ENCODE measurements at regions not wholly inside any gene's neighbourhood (a gene's known extent, or its start where the extent isn't known, plus 50 kb on each side); places are given as distances from the start of the nearest gene placed in this dataset.

DNA sequence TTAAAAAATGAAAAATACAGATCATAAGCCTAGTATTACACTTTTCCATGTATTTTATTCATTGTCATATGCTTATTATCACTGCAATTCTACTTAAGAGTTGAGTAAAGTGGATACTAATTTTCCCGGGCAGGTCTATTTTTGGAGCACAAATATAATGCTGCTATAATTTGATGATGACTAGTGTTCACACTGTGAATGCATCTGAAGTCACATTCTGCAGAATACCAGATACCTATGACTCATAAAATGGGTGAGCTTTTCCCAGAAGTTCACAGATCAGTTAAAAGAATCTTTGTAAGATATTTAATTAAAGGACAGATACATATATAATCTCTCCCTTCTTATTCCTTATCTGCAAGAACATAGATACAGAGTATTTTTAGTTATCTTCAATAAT lies 79.8 kb upstream of the MC4R start:
- Histone ChIP-seq H4K20me1 (ENCODE audit: insufficient read depth, low read length) (no peaks in the 10 kb centered on the region), H3K27ac (ENCODE audit: low read depth, low read length) (no peak overlapping the region), H3K4me2 (ENCODE audit: low read length) (no peak overlapping the region), H3K4me1 (ENCODE audit: insufficient read depth, low read length) (no peaks in the 10 kb centered on the region), H3K9me3 (ENCODE audit: insufficient read depth, low read depth, low read length) (no peaks in the 10 kb centered on the region), H3K36me3 (ENCODE audit: insufficient read depth, low read length) (no peaks in the 10 kb centered on the region), H3K79me2 (ENCODE audit: insufficient read depth, low read length) (no peaks in the 10 kb centered on the region), H3K9ac (ENCODE audit: low read length) (no peak overlapping the region), H3K4me3 (ENCODE audit: insufficient read depth, low read depth, low read length) (no peak overlapping the region), H2AFZ (ENCODE audit: low read depth, low read length) (no peak overlapping the region), H3K27me3 (ENCODE audit: insufficient read depth, low read length) (no peaks in the 10 kb centered on the region)
- TF ChIP-seq EZH2 (IDR thresholded peaks at IDR 0.05; ENCODE audit: insufficient read depth, low read length) (no peak), CTCF (IDR thresholded peaks at IDR 0.05; ENCODE audit: insufficient read depth, low read depth, low read length) (no peak)
- Mint-ChIP-seq H3K9me3 (ENCODE audit: unreplicated experiment) (peaks cover 2% of the 10 kb centered on the region), H3K36me3 (ENCODE audit: low read depth, unreplicated experiment) (no peaks in the 10 kb centered on the region), H3K4me3 (ENCODE audit: unreplicated experiment) (no peak overlapping the region), H3K4me1 (ENCODE audit: low read depth, unreplicated experiment) (peaks cover 2% of the 10 kb centered on the region), H3K27me3 (ENCODE audit: low read depth, unreplicated experiment) (no peaks in the 10 kb centered on the region), H3K27ac (ENCODE audit: unreplicated experiment) (peak overlapping the region; percentile 34)
- no peak for FAIRE-seq
- peak; percentile 74 for DNase-seq (ENCODE audit: low read depth)

- Histone ChIP-seq H3K9ac (ENCODE audit: low read length) (no peak overlapping the region), H4K20me1 (ENCODE audit: insufficient read depth, low read length) (no peaks in the 10 kb centered on the region), H3K27me3 (ENCODE audit: insufficient read depth, low read length) (no peaks in the 10 kb centered on the region), H3K9me3 (ENCODE audit: insufficient read depth, low read depth, low read length) (no peaks in the 10 kb centered on the region), H3K36me3 (ENCODE audit: insufficient read depth, low read length) (no peaks in the 10 kb centered on the region), H3K4me3 (ENCODE audit: insufficient read depth, low read depth, low read length) (no peak overlapping the region), H3K27ac (ENCODE audit: low read depth, low read length) (peak overlapping the region; percentile 58), H3K79me2 (ENCODE audit: insufficient read depth, low read length) (no peaks in the 10 kb centered on the region), H3K4me1 (ENCODE audit: insufficient read depth, low read length) (peaks cover 5% of the 10 kb centered on the region), H2AFZ (ENCODE audit: low read depth, low read length) (no peak overlapping the region), H3K4me2 (ENCODE audit: low read length) (peak overlapping the region; percentile 10)
- no peaks in the 10 kb centered on the region for H3K36me3 Mint-ChIP-seq (ENCODE audit: low read depth, unreplicated experiment)
- FAIRE-seq (peak; percentile 70), DNase-seq (ENCODE audit: low read depth) (peak; percentile 77)
- H3K9me3 Mint-ChIP-seq (ENCODE audit: unreplicated experiment), result no peaks in the 10 kb centered on the region
- TF ChIP-seq CTCF (IDR thresholded peaks at IDR 0.05; ENCODE audit: insufficient read depth, low read depth, low read length) (no peak), EZH2 (IDR thresholded peaks at IDR 0.05; ENCODE audit: insufficient read depth, low read length) (no peak)
- peaks cover 2% of the 10 kb centered on the region for H3K4me1 Mint-ChIP-seq (ENCODE audit: low read depth, unreplicated experiment)
- no peaks in the 10 kb centered on the region for H3K27me3 Mint-ChIP-seq (ENCODE audit: low read depth, unreplicated experiment)
- no peak overlapping the region for H3K4me3 Mint-ChIP-seq (ENCODE audit: unreplicated experiment)
- H3K27ac Mint-ChIP-seq (ENCODE audit: unreplicated experiment), result no peak overlapping the region
Observed at GRCh38 chr18:60466677-60467076, 94.1 kb upstream of the MC4R start.

- no peak overlapping the region for H3K4me3 Mint-ChIP-seq (ENCODE audit: unreplicated experiment)
- H4K20me1 ChIP-seq (ENCODE audit: insufficient read depth, low read length), result no peaks in the 10 kb centered on the region
- FAIRE-seq (peak; percentile 62), DNase-seq (ENCODE audit: low read depth) (no peak)
- no peaks in the 10 kb centered on the region for H3K9me3 ChIP-seq (ENCODE audit: insufficient read depth, low read depth, low read length)
- no peaks in the 10 kb centered on the region for H3K79me2 ChIP-seq (ENCODE audit: insufficient read depth, low read length)
- H3K36me3 Mint-ChIP-seq (ENCODE audit: low read depth, unreplicated experiment), result no peaks in the 10 kb centered on the region
- H3K27ac ChIP-seq (ENCODE audit: low read depth, low read length), result no peak overlapping the region
- H2AFZ ChIP-seq (ENCODE audit: low read depth, low read length), result peak overlapping the region; percentile 53
- H3K4me1 ChIP-seq (ENCODE audit: insufficient read depth, low read length), result peaks cover 9% of the 10 kb centered on the region
- H3K27ac Mint-ChIP-seq (ENCODE audit: unreplicated experiment), result no peak overlapping the region
- peak overlapping the region; percentile 10 for H3K4me2 ChIP-seq (ENCODE audit: low read length)
- no peaks in the 10 kb centered on the region for H3K9me3 Mint-ChIP-seq (ENCODE audit: unreplicated experiment)
- TF ChIP-seq EZH2 (IDR thresholded peaks at IDR 0.05; ENCODE audit: insufficient read depth, low read length) (no peak), CTCF (IDR thresholded peaks at IDR 0.05; ENCODE audit: insufficient read depth, low read depth, low read length) (no peak)
- no peaks in the 10 kb centered on the region for H3K27me3 Mint-ChIP-seq (ENCODE audit: low read depth, unreplicated experiment)
- H3K36me3 ChIP-seq (ENCODE audit: insufficient read depth, low read length), result no peaks in the 10 kb centered on the region
- no peaks in the 10 kb centered on the region for H3K27me3 ChIP-seq (ENCODE audit: insufficient read depth, low read length)
- no peak overlapping the region for H3K9ac ChIP-seq (ENCODE audit: low read length)
- H3K4me3 ChIP-seq (ENCODE audit: insufficient read depth, low read depth, low read length), result no peak overlapping the region
- H3K4me1 Mint-ChIP-seq (ENCODE audit: low read depth, unreplicated experiment), result peaks cover 2% of the 10 kb centered on the region
Observed at GRCh38 chr18:60469387-60470100, 97.0 kb upstream of the MC4R start.

Data from astrocyte (in vitro differentiated cells and primary cell).